Prostate gland (tissue), 2 donors: ENCODE measurements at regions not wholly inside any gene's neighbourhood (a gene's known extent, or its start where the extent isn't known, plus 50 kb on each side); places are given as distances from the start of the nearest gene placed in this dataset.

Experiments used
- CTCF ChIP-seq, 4 experiments: fragments of 200-600 bp in 2 of 4; fragments of 450-650 bp in 2 of 4; sonication (generic) in 2 of 4; IDR thresholded peaks; 1 replicate in 3 of 4; 2 replicates in 1 of 4; pipeline ENCODE4 v1.5.1; 2016 to 2019; ENCODE audit warnings: antibody characterized with exemption in 4 of 4, mild to moderate bottlenecking in 2 of 4, moderate library complexity in 2 of 4
- POLR2AphosphoS5 ChIP-seq: sonication (generic); formaldehyde crosslinking; IDR thresholded peaks from one replicate; pipeline ENCODE4 v1.6.1; 2017; ENCODE audit warnings: antibody characterized with exemption

GRCh38 chr18:34050661-34051060 lies 174.1 kb downstream of the NOL4 start:
- no peak for TF ChIP-seq CTCF (IDR thresholded peaks at IDR 0.05)
- no peak for TF ChIP-seq POLR2AphosphoS5
